Duodenal mucosa (tissue), 2 donors: ENCODE measurements at regions not wholly inside any gene's neighbourhood (a gene's known extent, or its start where the extent isn't known, plus 50 kb on each side); places are given as distances from the start of the nearest gene placed in this dataset.
"Not testable (repeated sequence)": the region's sequence is repeated elsewhere in the genome, so short reads cannot be mapped to it uniquely, and the experiment has no call there.

Source experiments
- H3K27ac ChIP-seq: one replicate; pipeline ENCODE4 v1.7.0; 2013; ENCODE audit warnings: low read depth, low read length
- H3K27me3 ChIP-seq, 2 donors: one replicate each; pipeline ENCODE4 v1.7.0; 2013; ENCODE audit warnings: low read length in 2 of 2, control low read depth in 1 of 2; ENCODE audit not compliant: insufficient read depth in 2 of 2, control insufficient read depth in 1 of 2
- H3K36me3 ChIP-seq, 2 donors: one replicate each; pipeline ENCODE4 v1.7.0; 2013; ENCODE audit warnings: low read length in 2 of 2, control low read depth in 1 of 2; ENCODE audit not compliant: insufficient read depth in 2 of 2, control insufficient read depth in 1 of 2
- H3K4me1 ChIP-seq, 2 donors: one replicate each; pipeline ENCODE4 v1.7.0; 2013; ENCODE audit warnings: low read length in 2 of 2, control low read depth in 1 of 2; ENCODE audit not compliant: insufficient read depth in 2 of 2, control insufficient read depth in 1 of 2
- H3K4me3 ChIP-seq, 2 donors: one replicate each; pipeline ENCODE4 v1.7.0; 2013; ENCODE audit warnings: low read length in 2 of 2, low read depth in 1 of 2
- H3K9ac ChIP-seq, 2 donors: one replicate each; pipeline ENCODE4 v1.7.0; 2013; ENCODE audit warnings: low read length in 2 of 2, low read depth in 1 of 2
- H3K9me3 ChIP-seq, 2 donors: one replicate each; pipeline ENCODE4 v1.7.0; 2013; ENCODE audit warnings: low read length in 2 of 2, control low read depth in 1 of 2; ENCODE audit not compliant: control insufficient read depth in 1 of 2

GRCh38 chrX:131874300-131874699 lies 148.8 kb upstream of the STK26 start:
- Histone ChIP-seq H3K9me3 (no peaks in the 10 kb centered on the region), H3K36me3 (no peaks in the 10 kb centered on the region), H3K4me1 (no peaks in the 10 kb centered on the region), H3K27me3 (no peaks in the 10 kb centered on the region), H3K4me3 (no peak overlapping the region), H3K27ac (no peak overlapping the region), H3K9ac (no peak overlapping the region)

- not testable (repeated sequence) for H3K4me1 ChIP-seq, H3K27ac ChIP-seq, H3K27me3 ChIP-seq, H3K36me3 ChIP-seq, H3K4me3 ChIP-seq, H3K9me3 ChIP-seq, H3K9ac ChIP-seq
Measured at GRCh38 chrX:131875827-131876226, 147.3 kb upstream of the STK26 start.

- no peaks in the 10 kb centered on the region for H3K4me1 ChIP-seq
- no peak overlapping the region for H3K27ac ChIP-seq
- H3K36me3 ChIP-seq: no peaks in the 10 kb centered on the region
- no peaks in the 10 kb centered on the region for H3K27me3 ChIP-seq
- no peaks in the 10 kb centered on the region for H3K9me3 ChIP-seq
- H3K4me3 ChIP-seq: no peak overlapping the region
- H3K9ac ChIP-seq: no peak overlapping the region
Measured at GRCh38 chrX:131881194-131881593, 141.9 kb upstream of the STK26 start.

- H3K9ac ChIP-seq, H3K36me3 ChIP-seq, H3K4me3 ChIP-seq, H3K27me3 ChIP-seq, H3K4me1 ChIP-seq, H3K27ac ChIP-seq, H3K9me3 ChIP-seq: not testable (repeated sequence)
Measured at GRCh38 chrX:131885042-131885441, 138.1 kb upstream of the STK26 start.

- not testable (repeated sequence) for H3K9ac ChIP-seq, H3K9me3 ChIP-seq, H3K4me3 ChIP-seq, H3K36me3 ChIP-seq, H3K27me3 ChIP-seq, H3K4me1 ChIP-seq, H3K27ac ChIP-seq
Measured at GRCh38 chrX:131893857-131894256, 129.2 kb upstream of the STK26 start.

- H3K27me3 ChIP-seq: no peaks in the 10 kb centered on the region
- H3K9me3 ChIP-seq: no peaks in the 10 kb centered on the region
- H3K36me3 ChIP-seq: no peaks in the 10 kb centered on the region
- H3K27ac ChIP-seq: no peak overlapping the region
- H3K4me1 ChIP-seq: no peaks in the 10 kb centered on the region
- no peak overlapping the region for H3K9ac ChIP-seq
- H3K4me3 ChIP-seq: no peak overlapping the region
Measured at GRCh38 chrX:131894995-131895394, 128.1 kb upstream of the STK26 start.

- Histone ChIP-seq H3K4me3 (no peak overlapping the region), H3K4me1 (no peaks in the 10 kb centered on the region), H3K9ac (no peak overlapping the region), H3K27ac (no peak overlapping the region), H3K36me3 (no peaks in the 10 kb centered on the region), H3K27me3 (no peaks in the 10 kb centered on the region), H3K9me3 (no peaks in the 10 kb centered on the region)
Measured at GRCh38 chrX:131895807-131896206, 127.3 kb upstream of the STK26 start.

GRCh38 chrX:131901546-131901945 lies 121.6 kb upstream of the STK26 start:
- H3K9me3 ChIP-seq: no peaks in the 10 kb centered on the region
- H3K9ac ChIP-seq: no peak overlapping the region
- no peak overlapping the region for H3K27ac ChIP-seq
- H3K27me3 ChIP-seq: no peaks in the 10 kb centered on the region
- H3K4me3 ChIP-seq: no peak overlapping the region
- H3K36me3 ChIP-seq: no peaks in the 10 kb centered on the region
- H3K4me1 ChIP-seq: no peaks in the 10 kb centered on the region

GRCh38 chrX:131907488-131908314 lies 115.4 kb upstream of the STK26 start:
- Histone ChIP-seq H3K27me3 (no peaks in the 10 kb centered on the region), H3K9me3 (no peaks in the 10 kb centered on the region), H3K4me3 (no peak overlapping the region), H3K4me1 (no peaks in the 10 kb centered on the region), H3K36me3 (no peaks in the 10 kb centered on the region), H3K9ac (no peak overlapping the region), H3K27ac (no peak overlapping the region)

GRCh38 chrX:131910586-131910985 lies 112.5 kb upstream of the STK26 start:
- no peak overlapping the region for H3K27ac ChIP-seq
- no peaks in the 10 kb centered on the region for H3K4me1 ChIP-seq
- no peaks in the 10 kb centered on the region for H3K9me3 ChIP-seq
- no peaks in the 10 kb centered on the region for H3K27me3 ChIP-seq
- H3K36me3 ChIP-seq: no peaks in the 10 kb centered on the region
- H3K9ac ChIP-seq: no peak overlapping the region
- H3K4me3 ChIP-seq: no peak overlapping the region
